ENCODE measurements at regions not wholly inside any gene's neighbourhood (a gene's known extent, or its start where the extent isn't known, plus 50 kb on each side); places are given as distances from the start of the nearest gene placed in this dataset.

DNA sequence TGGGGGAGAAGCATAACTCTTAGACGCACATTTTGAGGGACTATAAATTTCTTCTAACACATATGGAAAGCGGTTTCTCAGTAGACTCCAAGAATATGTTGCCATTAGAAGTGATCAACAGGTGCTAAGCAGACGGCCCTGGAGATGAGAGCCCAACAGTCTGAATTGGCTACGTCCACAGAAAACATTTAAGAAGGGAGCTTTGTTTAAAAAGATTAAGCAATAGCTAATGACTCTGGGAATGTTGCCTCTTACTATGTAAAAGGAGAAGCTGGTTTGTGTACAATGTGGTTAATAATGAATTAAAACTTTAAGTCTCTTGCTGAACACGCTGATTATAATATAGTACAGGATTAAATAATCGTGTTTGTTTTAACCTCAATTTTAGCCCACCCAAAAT is 399.5 kb downstream of the SMARCA1 start:
- Histone ChIP-seq H4K20me1 (ENCODE audit: low read depth) (no peaks in the 10 kb centered on the region), H3K9me3 (ENCODE audit: low read depth) (peaks cover 6% of the 10 kb centered on the region), H3K27me3 (no peaks in the 10 kb centered on the region), H2AFZ (replicated peaks) (no peak overlapping the region), H3F3A (ENCODE audit: low read depth) (no peaks in the 10 kb centered on the region), H3K4me1 (no peaks in the 10 kb centered on the region), H3K27ac (no peak overlapping the region), H3K4me3 (no peak overlapping the region), H3K36me3 (no peaks in the 10 kb centered on the region), H3K9ac (no peak overlapping the region), H3K79me2 (ENCODE audit: low read depth) (no peaks in the 10 kb centered on the region), H3K4me2 (no peak overlapping the region)
- TF ChIP-seq, protein P1, sequence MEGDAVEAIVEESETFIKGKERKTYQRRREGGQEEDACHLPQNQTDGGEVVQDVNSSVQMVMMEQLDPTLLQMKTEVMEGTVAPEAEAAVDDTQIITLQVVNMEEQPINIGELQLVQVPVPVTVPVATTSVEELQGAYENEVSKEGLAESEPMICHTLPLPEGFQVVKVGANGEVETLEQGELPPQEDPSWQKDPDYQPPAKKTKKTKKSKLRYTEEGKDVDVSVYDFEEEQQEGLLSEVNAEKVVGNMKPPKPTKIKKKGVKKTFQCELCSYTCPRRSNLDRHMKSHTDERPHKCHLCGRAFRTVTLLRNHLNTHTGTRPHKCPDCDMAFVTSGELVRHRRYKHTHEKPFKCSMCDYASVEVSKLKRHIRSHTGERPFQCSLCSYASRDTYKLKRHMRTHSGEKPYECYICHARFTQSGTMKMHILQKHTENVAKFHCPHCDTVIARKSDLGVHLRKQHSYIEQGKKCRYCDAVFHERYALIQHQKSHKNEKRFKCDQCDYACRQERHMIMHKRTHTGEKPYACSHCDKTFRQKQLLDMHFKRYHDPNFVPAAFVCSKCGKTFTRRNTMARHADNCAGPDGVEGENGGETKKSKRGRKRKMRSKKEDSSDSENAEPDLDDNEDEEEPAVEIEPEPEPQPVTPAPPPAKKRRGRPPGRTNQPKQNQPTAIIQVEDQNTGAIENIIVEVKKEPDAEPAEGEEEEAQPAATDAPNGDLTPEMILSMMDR (IDR thresholded peaks at IDR 0.05): no peak
- TF ChIP-seq EZH2 (IDR thresholded peaks at IDR 0.05): no peak
- no peak for TF ChIP-seq EZH2phosphoT487 (IDR thresholded peaks at IDR 0.05)
- no peaks in the 10 kb centered on the region for H3K4me1 Mint-ChIP-seq
- H3K9me3 Mint-ChIP-seq: no peaks in the 10 kb centered on the region
- no peaks in the 10 kb centered on the region for H3K36me3 Mint-ChIP-seq
- H3K4me3 Mint-ChIP-seq: no peak overlapping the region
- H3K27me3 Mint-ChIP-seq (ENCODE audit: insufficient read depth, low read depth): no peaks in the 10 kb centered on the region
- no peak overlapping the region for H3K27ac Mint-ChIP-seq
- DNase-seq (ENCODE audit: low spot score): no peak

DNA sequence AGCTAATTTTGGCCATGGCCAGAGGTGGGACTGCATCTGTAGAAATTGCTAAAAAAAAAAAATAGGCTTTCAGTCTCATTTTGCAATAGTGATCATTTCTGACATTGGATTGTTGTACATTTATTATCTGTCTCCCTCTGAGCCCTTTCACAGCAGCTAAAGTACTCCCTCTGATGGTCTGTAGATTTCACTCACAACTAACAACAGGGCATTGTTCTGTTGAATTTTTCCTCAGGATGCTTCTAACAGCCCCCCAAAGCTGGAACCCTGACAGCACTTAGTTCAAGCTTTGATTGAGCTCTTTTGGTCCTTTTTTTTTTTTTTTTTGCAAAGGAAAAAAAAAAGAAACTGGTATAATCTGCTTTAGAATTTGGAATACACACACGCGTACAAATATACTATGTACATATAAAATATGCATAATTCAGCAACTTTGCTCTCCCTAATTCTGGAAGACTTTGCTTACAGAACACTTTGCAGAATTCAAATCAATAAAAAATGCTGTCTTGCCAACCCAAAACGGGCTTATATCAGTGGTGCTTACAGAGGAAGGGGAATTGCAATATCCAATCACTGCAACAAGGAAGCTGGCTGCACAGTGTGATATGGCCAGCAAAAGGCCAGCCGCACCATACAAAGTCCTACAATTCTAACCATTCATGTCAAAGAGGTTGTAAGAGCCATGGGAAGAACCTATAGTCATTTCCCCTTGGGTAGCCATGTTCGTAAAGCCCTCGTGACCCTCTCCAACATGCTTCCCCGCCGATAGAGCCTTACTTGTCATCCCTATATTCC is 406.4 kb downstream of the SMARCA1 start:
- no peak overlapping the region for H3K4me3 Mint-ChIP-seq
- no peaks in the 10 kb centered on the region for H3F3A ChIP-seq (ENCODE audit: low read depth)
- no peaks in the 10 kb centered on the region for H3K79me2 ChIP-seq (ENCODE audit: low read depth)
- peak overlapping the region; percentile 40 for H3K27ac Mint-ChIP-seq
- peak overlapping the region; percentile 17 for H2AFZ ChIP-seq (replicated peaks)
- H3K9me3 ChIP-seq (ENCODE audit: low read depth): peaks cover 6% of the 10 kb centered on the region
- H4K20me1 ChIP-seq (ENCODE audit: low read depth): no peaks in the 10 kb centered on the region
- peaks cover 2% of the 10 kb centered on the region for H3K27me3 Mint-ChIP-seq (ENCODE audit: insufficient read depth, low read depth)
- peaks cover 3% of the 10 kb centered on the region for H3K9me3 Mint-ChIP-seq
- no peak overlapping the region for H3K9ac ChIP-seq
- H3K4me3 ChIP-seq: no peak overlapping the region
- H3K4me2 ChIP-seq: no peak overlapping the region
- no peak overlapping the region for H3K27ac ChIP-seq
- H3K36me3 Mint-ChIP-seq: peaks cover 2% of the 10 kb centered on the region
- peaks cover 50% of the 10 kb centered on the region for H3K4me1 Mint-ChIP-seq
- H3K4me1 ChIP-seq: peaks cover 22% of the 10 kb centered on the region
- no peak for TF ChIP-seq EZH2phosphoT487 (IDR thresholded peaks at IDR 0.05)
- TF ChIP-seq EZH2 (IDR thresholded peaks at IDR 0.05): no peak
- TF ChIP-seq, protein P1 (IDR thresholded peaks at IDR 0.05): peak; percentile 30
- no peaks in the 10 kb centered on the region for H3K36me3 ChIP-seq
- peak; percentile 33 for DNase-seq (ENCODE audit: low spot score)
- H3K27me3 ChIP-seq: no peaks in the 10 kb centered on the region

DNA sequence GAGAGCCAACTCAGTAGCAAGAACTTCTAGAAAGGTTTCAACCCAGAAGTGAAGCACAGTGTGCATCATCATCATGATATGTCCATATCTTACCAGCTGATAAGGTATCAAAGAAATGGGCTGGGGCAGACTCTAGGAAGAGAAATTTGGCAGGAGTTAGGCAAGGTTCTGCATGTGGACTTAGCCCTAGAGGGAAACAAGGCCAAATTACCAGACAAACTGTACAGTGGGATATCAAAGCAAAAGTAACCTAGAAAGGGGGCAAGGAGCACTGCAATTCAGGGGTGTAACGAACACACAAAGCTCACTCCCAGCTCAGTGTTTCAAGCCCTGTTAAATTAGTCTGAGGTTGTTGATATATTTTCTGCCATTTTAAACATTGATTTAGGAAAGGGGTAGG is 407.4 kb downstream of the SMARCA1 start:
- Histone ChIP-seq H3F3A (ENCODE audit: low read depth) (no peaks in the 10 kb centered on the region), H2AFZ (replicated peaks) (peak overlapping the region; percentile 17), H3K4me1 (peaks cover 28% of the 10 kb centered on the region), H3K27ac (no peak overlapping the region), H3K27me3 (no peaks in the 10 kb centered on the region), H4K20me1 (ENCODE audit: low read depth) (no peaks in the 10 kb centered on the region), H3K9ac (no peak overlapping the region), H3K36me3 (no peaks in the 10 kb centered on the region), H3K4me3 (no peak overlapping the region), H3K9me3 (ENCODE audit: low read depth) (peaks cover 6% of the 10 kb centered on the region), H3K79me2 (ENCODE audit: low read depth) (no peaks in the 10 kb centered on the region), H3K4me2 (no peak overlapping the region)
- no peak overlapping the region for H3K4me3 Mint-ChIP-seq
- TF ChIP-seq, protein P1 (IDR thresholded peaks at IDR 0.05): no peak
- TF ChIP-seq EZH2phosphoT487 (IDR thresholded peaks at IDR 0.05): no peak
- no peak for TF ChIP-seq EZH2 (IDR thresholded peaks at IDR 0.05)
- H3K36me3 Mint-ChIP-seq: peaks cover 2% of the 10 kb centered on the region
- H3K27ac Mint-ChIP-seq: peak overlapping the region; percentile 7
- peaks cover 59% of the 10 kb centered on the region for H3K4me1 Mint-ChIP-seq
- peaks cover 3% of the 10 kb centered on the region for H3K9me3 Mint-ChIP-seq
- DNase-seq (ENCODE audit: low spot score): no peak
- peaks cover 2% of the 10 kb centered on the region for H3K27me3 Mint-ChIP-seq (ENCODE audit: insufficient read depth, low read depth)
